Fibroblast of pulmonary artery (primary cell): ENCODE measurements at regions not wholly inside any gene's neighbourhood (a gene's known extent, or its start where the extent isn't known, plus 50 kb on each side); places are given as distances from the start of the nearest gene placed in this dataset.

Source experiments
- DNase-seq: peaks from one replicate; pipeline ENCODE4 v3.0.0-alpha.2; 2010; ENCODE audit warnings: low read depth
- H3K4me3 ChIP-seq: replicated peaks from 2 replicates; pipeline ENCODE4 v1.5.1; 2011; ENCODE audit warnings: low read depth, mild to moderate bottlenecking, control low read depth, low read length, moderate library complexity
- TF ChIP-seq, protein P1 (sequence below): IDR thresholded peaks from 2 replicates; pipeline ENCODE4 v1.5.1; 2011; ENCODE audit warnings: mild to moderate bottlenecking, control low read depth, low read length, inconsistent platforms; ENCODE audit errors: missing control alignments

DNA sequence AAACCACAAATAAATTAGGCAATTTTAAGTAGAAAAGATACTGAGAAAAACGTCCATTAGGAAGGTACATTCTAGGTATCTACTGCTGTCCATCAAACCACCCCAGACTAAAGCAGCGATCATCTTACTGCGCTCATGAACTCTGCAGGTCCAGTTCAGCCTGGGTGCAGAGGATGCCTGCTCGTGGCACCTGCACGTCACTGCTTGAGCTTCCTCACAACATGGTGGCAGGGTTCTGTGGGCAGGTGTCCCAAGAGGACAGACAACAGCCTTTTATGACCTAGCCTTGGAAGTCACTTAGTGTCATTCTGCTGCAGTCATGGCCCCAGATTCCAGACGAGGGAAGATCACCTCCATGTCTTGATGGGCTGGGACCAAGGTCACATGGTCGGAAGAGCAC lies 93.4 kb downstream of the MICALL2 start:
- no peak for DNase-seq
- TF ChIP-seq, protein P1, sequence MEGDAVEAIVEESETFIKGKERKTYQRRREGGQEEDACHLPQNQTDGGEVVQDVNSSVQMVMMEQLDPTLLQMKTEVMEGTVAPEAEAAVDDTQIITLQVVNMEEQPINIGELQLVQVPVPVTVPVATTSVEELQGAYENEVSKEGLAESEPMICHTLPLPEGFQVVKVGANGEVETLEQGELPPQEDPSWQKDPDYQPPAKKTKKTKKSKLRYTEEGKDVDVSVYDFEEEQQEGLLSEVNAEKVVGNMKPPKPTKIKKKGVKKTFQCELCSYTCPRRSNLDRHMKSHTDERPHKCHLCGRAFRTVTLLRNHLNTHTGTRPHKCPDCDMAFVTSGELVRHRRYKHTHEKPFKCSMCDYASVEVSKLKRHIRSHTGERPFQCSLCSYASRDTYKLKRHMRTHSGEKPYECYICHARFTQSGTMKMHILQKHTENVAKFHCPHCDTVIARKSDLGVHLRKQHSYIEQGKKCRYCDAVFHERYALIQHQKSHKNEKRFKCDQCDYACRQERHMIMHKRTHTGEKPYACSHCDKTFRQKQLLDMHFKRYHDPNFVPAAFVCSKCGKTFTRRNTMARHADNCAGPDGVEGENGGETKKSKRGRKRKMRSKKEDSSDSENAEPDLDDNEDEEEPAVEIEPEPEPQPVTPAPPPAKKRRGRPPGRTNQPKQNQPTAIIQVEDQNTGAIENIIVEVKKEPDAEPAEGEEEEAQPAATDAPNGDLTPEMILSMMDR, result no peak
- H3K4me3 ChIP-seq, result no peak overlapping the region

DNA sequence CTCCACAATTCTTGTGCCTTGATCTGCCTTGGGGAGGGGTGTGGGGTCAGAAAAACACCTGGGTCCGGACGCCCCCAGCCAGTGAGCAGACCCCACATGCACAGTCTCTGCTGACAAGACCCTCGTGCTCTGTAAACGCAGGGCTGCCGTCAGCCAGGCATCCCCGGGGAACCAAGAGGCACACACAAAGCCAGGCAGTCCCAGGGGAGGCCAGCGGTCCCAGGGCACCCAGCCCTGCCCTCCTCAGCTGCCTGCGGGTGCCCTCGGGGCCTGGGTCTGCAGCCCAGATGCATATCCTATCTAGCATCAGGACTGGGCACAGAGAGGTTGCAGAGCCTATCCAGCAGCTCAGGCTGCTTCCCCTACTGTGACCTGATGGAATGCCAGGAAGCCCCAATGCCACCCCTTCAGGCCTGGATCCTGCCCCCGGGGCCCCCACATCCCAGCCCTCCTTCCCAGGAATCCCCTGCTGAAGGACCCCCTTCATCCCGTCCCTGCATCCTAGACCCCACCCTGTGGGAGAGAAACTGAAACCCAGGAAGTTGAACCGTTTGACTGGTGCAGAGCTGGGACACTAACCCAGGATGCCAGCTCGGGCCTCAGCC lies 92.4 kb downstream of the MICALL2 start:
- DNase-seq, result no peak
- H3K4me3 ChIP-seq, result no peak overlapping the region
- TF ChIP-seq, protein P1, result no peak

DNA sequence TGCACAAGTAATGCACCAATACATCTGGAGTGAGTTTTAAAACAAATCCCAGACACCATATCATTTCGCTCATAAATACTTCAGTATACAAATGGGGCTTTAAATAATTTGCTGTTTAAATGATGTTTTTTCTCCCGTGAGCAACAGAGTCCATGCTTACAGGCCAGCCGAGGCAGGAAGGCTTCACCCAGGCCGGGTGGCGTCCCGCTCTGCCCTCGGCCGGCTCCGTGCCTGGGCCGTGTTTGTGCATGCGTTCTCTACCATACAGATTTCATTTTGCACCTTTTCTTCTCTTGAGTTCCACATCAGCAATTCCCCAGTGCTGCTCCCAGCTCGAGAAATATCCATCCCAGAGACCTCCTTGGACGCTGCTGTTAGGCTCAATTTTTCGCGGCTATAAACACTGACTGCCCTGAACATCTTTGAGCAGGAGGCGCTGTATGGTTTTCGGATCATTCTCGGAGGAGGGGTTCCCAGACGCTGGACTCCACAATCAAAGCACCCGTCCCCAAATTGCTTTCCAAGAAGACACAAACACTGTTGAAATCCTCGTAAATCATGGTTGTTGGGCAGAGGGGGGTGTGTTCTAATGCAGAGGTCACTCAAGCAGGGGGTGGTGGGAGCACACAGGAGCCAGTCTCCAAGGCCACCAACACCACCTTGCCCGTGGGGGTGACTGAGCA lies 91.6 kb downstream of the MICALL2 start:
- H3K4me3 ChIP-seq, result no peak overlapping the region
- DNase-seq, result no peak
- TF ChIP-seq, protein P1, result no peak

DNA sequence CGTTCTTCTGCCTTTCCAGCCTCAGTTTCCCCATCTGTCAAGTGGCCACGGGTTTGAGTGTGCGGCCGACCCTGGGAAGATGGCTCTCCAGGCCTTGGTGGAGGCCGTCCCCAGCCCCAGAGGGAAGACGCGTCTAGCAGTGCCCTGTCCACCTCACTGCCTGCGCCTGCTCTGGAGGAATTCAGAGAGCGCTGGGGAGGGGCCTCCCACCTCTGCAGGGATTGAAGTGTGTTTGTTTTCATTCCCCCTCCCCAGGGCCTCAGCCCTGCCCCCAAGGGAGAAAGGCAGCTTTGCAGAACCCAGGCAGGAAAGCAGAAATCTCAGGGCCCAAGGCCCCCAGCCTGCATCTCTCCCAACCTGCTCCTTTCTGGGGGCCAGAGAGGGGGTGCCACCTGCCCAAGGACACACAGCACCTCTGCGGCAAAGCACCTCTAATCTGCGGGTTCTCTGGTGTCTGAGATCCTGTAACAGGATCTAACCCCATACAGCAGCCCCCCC lies 91.0 kb downstream of the MICALL2 start:
- TF ChIP-seq, protein P1, result no peak
- no peak overlapping the region for H3K4me3 ChIP-seq
- DNase-seq, result no peak

DNA sequence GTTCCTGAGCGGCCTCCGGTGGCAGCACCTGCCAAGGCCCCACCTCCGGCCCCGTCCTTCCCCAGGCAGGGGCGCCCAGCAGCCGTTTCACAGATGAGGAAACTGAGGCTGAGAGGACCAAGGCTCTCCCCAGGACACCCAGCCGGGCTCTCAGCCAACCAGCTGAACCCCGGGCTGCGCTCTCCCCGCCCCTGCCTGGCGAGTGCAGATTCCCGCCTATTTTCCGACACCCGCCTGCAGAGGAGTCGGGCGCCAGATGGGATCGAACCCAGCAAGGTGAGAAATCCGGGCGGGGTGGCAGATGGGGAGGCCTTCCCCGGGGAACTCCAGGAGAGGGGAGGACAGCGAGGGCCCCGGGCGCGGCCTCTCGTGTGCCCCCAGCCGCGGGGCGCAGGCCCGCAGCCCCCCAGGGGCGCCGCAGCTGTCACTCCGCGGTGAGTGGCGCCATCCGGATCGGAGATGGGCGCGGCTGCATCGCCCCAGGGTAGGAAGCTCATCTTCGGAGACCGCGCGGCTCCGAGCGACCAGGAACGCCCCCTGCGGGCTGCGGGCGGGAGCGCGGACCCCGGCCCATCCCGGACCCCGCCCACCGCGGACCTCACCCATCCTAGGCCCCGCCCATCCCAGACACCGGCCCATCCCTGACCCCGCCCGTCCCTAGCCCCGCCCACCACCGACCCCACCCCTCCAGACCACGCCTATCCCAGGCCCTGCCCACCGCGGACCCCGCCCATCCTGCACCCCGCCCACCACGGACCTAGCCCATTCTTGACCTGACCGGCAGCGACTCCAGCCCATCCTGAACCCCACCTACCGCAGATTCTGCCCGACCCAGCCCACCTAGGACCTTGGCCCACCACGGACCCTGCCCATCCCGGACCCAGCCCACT lies 90.3 kb downstream of the MICALL2 start:
- DNase-seq, result no peak
- no peak overlapping the region for H3K4me3 ChIP-seq
- TF ChIP-seq, protein P1, result no peak

DNA sequence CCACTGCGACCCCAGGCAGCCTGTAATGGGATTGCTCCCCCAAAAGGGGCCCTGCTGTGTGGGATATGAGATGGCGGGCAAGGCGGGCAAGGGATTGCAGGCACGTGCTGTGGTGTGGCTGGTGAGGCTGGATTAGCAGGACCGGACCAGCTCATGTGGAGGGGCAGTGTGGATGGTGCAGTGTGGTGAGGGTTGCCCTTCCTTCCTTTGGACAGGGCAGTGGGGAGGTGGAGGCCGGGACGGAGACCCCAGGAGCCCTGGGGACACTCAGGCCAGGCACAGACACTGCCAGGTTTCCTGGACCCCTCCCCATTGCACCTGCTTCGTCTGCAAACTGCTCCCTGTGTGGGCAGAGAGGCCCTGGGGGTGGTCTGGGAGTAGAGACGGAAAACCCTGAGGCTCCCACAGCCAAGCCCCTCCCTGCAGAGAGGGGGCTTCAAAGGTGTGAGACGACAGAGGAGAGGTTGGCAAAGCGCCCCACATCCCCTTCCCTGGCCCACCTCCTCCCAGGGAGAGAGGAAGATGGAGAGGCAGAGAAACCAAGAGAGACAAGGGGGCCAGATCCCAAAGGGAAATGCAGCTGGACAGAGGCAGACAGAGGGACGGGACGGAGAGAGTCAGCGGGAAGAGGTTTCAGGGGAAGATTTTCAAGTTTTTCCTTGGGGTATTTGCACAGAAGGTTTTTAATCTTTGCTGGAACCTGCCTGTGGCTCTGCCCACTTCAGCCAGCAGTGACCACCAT lies 89.2 kb downstream of the MICALL2 start:
- no peak for DNase-seq
- H3K4me3 ChIP-seq, result no peak overlapping the region
- TF ChIP-seq, protein P1, result no peak
